NCI-H146 (cell line): ENCODE measurements at regions not wholly inside any gene's neighbourhood (a gene's known extent, or its start where the extent isn't known, plus 50 kb on each side); places are given as distances from the start of the nearest gene placed in this dataset.
A peak's percentile ranks its signal among the peaks of the same experiment; 100 is the strongest.

Experiments
- DNase-seq: peaks from one replicate; lab custom pipeline; 2025; lab: John Stamatoyannopoulos, UW

DNA sequence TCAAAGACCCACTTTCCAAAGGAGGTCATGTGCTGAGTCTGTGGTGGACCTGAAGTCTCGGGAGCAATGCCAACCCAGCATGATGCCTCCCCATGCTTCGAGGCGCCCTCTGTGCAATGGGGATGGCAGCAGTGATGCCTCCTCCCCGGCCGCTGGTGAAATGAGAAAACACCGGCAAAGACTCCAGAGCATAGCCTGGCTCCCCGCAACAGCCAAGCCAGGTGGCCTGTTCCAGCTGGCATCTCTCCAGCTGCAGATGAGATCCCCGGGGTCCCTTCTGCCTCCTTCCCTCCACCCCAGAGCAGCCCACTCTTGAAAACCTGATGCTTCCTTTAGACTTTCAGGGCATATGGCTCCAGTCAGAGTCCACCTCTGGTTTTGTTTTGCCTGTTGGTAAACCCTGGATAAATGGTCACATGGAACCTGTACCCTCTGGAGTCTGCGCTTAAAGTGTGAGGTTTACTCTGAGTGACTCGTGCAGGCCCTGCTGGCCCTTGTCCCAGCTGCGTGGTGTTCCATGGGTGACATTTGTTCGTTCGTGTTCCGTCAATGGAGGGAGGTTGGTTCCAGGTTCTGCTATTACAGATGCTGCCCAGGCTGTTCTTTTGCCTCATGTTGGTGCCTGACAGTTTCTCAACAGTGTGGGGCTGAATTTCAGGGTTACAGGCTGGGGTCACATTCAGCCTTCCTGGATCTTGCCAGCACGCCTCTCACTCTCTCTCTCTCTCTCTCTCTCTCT is 181.8 kb upstream of the CIBAR2 start:
- DNase-seq: no peak

DNA sequence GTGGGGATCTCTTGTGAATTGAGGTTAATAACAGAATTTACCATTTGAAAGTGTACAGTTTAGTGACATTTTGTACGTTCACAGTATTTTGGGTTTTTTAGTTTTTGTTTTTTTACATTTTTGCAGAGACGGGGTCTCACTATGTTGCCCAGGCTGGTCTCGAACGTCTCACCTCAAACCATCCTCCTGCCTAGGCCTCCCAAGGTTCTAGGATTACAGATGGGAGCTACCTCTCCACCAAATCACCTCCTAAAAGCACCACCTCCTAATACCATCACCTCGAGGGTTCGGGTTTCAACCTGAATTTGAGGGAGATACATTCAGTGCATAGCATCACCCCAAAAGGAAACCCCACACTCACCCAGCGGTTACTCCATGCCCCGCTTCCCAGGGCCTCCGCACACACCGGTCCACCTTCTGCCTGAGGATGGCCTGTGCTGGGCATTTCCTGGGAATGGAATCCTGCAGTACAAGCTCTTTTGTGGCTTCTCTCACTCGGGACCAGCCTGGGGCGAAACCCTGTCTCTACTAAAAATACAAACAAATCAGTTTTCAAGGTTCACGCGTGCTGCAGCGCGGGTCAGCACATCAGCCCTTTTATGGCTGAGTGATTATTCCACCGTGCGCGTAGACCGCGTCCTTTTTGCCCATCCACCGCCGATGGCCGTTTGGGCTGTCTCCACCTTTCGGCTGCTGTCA is 182.7 kb upstream of the CIBAR2 start:
- DNase-seq: no peak

DNA sequence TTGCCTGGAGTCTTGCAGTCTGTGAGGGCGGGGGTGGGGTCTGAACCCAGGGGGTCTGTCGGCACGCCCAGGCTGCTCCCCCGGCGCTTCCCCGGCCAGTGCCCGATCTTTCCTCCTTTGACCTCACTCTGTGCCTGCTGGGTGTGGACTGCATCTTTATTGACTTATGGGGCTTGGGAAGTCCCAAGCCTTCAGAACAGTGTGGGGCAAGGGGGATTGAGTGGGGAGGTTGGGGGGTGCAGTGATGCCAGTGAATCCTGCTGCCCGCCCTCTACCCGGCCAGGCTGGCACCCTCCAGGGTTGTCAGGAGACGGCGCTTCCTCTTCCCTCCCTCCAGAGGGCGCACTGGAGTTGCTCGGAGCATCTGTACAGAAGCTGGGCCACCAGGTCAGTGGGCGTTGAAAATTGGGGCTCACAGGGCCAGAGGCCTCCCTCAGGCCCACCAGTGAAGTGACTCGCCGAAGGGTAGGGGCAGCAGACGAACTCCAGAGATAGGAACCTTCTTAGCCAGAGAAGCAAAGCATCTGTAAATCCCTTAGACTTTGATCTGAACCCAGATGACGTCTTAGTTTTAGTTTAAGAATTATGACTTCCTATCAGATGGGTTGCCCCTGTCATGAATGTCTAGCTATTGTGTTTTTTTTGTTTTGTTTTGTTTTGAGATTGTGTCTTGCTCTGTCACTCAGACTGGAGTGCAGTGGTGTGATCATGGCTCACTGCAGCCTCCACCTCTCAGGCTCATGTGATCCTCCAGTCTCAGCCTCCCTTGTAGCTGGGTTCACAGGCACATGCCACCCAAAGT is 184.8 kb upstream of the CIBAR2 start:
- DNase-seq: peak; percentile 46

- DNase-seq: no peak
These were observed 185.6 kb upstream of the CIBAR2 start for GRCh38 chr16:85297881-85298280.

DNA sequence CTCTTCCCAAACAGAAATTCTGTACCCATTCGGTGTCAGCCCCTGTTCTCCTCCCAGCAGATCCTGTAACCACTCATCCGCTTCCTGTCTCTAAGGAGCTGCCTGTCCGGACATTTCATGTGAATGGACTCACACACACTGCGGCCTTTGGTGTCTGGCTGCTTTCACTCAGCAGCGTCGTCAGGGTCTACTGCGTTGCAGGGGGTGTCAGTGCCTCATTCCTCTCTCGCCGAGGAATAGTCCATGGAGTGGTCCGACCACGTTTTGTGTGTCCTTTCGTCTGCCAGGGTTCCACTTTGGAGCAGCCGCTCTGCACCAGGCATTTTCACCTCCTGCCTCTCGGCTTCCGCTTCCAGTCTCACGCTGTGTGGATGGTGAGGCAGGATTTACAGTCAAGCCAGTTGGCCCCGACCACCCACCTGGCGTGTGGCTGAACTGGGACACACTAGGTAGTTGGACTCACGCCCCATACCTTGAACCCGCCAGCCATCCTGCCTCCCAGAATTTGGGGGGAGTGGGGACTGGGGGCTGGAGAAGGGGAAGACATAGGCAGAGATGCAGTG is 188.2 kb upstream of the CIBAR2 start:
- no peak for DNase-seq

- no peak for DNase-seq
These were observed 189.0 kb upstream of the CIBAR2 start for GRCh38 chr16:85301231-85301630.

GRCh38 chr16:85302018-85302847 is 190.0 kb upstream of the CIBAR2 start:
- peak; percentile 18 for DNase-seq

GRCh38 chr16:85302848-85303353 is 190.6 kb upstream of the CIBAR2 start:
- DNase-seq: no peak

DNA sequence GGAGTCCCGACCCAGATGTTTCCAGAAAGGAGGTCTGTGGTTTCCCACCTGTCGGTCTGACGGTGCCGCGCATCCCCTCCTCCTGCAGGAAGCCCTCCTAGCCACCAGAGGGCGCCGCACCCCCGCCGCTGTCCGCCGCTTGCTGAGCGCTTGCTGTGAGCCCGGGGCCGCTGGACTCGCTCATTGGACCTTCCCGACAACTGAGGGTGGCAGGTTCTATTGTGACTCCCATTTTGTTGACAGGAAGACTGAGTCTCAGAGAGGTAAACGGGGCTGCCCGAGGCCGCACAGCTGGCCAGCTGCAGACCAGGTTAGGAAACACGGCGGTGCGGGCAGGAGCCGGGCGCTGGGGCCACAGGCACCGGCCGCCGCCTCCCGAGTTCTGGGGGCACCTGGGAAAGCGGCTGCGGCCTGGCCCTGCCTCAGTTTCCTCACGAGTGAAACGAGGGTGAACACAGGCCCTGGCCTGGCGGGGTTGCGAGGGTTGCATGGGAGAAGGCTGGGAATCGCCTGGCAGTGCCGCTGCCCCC is 191.1 kb upstream of the CIBAR2 start:
- DNase-seq: no peak

GRCh38 chr16:85304337-85304736 is 192.1 kb upstream of the CIBAR2 start:
- DNase-seq: no peak

DNA sequence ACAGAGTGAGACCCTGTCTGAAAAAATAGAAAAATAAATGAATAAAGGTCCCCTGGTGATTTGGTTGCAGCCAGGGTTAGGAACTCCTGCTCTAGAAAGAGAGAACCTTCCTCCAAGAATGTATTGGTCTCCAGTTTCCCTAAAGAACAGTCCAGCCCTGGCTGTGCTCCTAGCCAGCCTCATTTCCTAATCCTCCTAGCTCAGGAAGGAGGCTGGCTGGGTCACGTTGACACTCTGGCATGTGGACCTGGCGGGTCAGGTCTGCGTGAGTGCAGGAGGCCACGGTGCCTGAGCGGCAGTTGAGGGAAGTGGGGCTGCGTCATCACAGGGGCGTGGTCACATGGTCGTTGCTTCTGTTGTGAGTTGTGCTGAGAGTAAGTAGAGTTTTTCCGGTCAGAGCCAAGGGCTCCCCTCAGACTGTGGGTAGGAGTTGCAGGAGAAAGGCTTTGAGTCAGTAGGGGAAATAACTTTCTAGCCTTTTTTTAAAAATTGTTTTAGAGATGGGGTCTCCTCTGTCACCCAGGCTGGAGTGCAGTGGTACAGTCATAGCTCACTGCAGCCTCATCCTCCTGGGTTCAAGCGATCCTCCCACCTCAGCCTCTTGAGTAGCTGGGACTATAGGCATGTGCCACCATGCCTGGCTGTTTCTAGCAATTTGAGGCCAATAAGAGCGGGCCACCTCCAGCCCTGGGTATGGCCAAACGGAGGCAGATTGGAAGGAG is 194.0 kb upstream of the CIBAR2 start:
- no peak for DNase-seq

DNA sequence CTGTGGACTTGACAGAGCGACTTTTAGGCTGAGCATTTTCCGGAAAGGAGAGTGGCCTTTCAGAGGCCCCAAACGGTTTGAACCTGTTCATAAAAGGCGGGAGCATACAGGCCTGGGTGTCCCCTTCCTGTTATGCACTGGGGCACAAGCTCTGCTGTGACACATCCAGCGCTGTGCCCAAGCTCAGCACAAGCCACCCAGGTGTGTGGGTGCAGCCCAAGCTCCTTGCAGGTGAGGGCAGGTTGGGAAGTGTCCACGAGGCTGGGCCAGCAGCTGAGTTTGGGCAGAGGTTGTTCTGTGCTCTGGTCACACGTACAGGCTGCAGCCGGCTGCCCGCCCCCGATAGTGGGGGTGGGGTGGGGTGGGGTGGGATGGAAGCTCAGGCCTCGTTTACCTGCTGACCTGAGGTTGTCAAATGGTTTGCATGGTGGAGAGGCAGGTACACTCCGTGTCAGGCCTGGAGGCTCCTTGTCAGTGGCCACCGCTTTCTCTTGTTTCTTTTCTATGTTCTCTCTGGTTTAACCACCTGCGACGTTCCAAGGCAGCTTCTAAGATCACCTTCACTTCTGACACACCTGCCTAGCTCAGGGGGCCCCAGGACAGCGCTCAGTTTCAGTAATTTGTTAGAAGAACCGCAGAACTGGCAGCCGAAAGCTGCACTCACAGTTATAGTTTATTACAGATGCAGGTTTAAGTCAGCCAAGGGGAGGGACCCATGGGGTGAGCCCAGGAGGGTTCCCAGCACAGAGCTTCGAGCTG is 194.7 kb upstream of the CIBAR2 start:
- no peak for DNase-seq

GRCh38 chr16:85307552-85308364 is 195.5 kb upstream of the CIBAR2 start:
- no peak for DNase-seq

- DNase-seq: no peak
These were observed 196.6 kb upstream of the CIBAR2 start for GRCh38 chr16:85308611-85309540.

- no peak for DNase-seq
These were observed 197.7 kb upstream of the CIBAR2 start for GRCh38 chr16:85309656-85310587.

GRCh38 chr16:85310868-85311585 is 198.8 kb upstream of the CIBAR2 start:
- DNase-seq: no peak
